ENCODE measurements at regions not wholly inside any gene's neighbourhood (a gene's known extent, or its start where the extent isn't known, plus 50 kb on each side); places are given as distances from the start of the nearest gene placed in this dataset.
"Not testable (repeated sequence)": the region's sequence is repeated elsewhere in the genome, so short reads cannot be mapped to it uniquely, and the experiment has no call there.

- DNase-seq, result not testable (repeated sequence)
These were observed 53.9 kb downstream of the CDRT15L2 start for GRCh38 chr17:20633268-20634059.

- DNase-seq, result not testable (repeated sequence)
These were observed 60.6 kb downstream of the CDRT15L2 start for GRCh38 chr17:20640147-20640546.

DNA sequence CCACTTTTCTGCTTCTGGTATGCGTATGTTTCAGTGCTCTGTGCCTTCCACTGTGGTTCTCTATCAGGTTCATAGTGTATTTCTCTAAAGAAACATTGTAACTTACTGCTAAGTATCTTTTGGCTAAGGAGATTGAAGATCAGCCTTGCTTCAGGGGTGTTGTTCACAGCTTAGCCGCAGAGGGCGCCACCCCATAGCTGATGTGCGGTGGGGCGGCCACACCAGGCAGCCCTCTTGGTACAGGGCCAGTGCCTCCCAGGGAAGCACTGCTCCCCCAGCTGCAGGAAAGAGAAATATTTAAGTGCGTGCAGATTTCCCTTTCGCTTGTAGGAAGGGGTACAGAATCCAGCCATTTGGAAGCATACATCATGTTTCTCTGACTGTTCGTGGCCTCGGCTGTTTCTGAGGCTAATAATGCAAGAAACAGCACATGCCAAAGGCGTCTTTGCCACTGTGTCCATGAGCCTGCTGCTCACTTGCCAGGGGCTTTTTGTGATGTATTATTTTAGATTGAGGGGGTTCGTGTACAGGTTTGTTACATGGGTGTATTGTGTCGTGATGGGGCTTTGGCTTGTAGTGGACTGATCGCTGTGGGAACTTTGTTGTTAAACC is 67.2 kb downstream of the CDRT15L2 start:
- peak; percentile 1 for DNase-seq

GRCh38 chr17:20649097-20649767 is 69.7 kb downstream of the CDRT15L2 start:
- DNase-seq, result not testable (repeated sequence)

GRCh38 chr17:20651022-20651421 is 71.5 kb downstream of the CDRT15L2 start:
- not testable (repeated sequence) for DNase-seq

- DNase-seq, result not testable (repeated sequence)
These were observed 72.2 kb downstream of the CDRT15L2 start for GRCh38 chr17:20651736-20652135.

GRCh38 chr17:20653391-20653790 is 73.9 kb downstream of the CDRT15L2 start:
- DNase-seq, result not testable (repeated sequence)

DNA sequence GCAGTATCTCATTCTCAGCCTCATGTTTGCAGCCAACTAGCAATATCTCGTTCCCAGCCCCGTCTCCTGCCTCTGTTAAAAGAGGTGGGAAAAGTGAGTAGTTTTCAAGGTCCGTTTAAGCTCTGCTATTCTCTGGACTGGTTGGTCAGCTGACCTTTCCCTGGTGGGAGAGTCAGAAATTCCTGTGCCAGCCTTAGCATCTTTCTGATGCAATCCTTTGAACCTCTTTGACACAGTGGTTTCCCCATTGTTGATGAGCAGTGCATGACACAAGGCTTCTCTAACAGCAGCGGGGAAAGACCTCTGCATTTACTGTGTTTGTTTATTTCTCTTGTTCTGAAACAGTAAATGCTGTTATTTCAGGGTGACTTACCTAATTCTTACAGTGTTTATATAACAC is 74.6 kb downstream of the CDRT15L2 start:
- not testable (repeated sequence) for DNase-seq

- not testable (repeated sequence) for DNase-seq
These were observed 75.1 kb downstream of the CDRT15L2 start for GRCh38 chr17:20654575-20654974.

GRCh38 chr17:20665103-20665955 is 85.8 kb downstream of the CDRT15L2 start:
- not testable (repeated sequence) for DNase-seq

- DNase-seq, result peak; percentile 1
These were observed 87.2 kb downstream of the CDRT15L2 start for GRCh38 chr17:20666689-20667088.

GRCh38 chr17:20667712-20668111 is 88.2 kb downstream of the CDRT15L2 start:
- not testable (repeated sequence) for DNase-seq

DNA sequence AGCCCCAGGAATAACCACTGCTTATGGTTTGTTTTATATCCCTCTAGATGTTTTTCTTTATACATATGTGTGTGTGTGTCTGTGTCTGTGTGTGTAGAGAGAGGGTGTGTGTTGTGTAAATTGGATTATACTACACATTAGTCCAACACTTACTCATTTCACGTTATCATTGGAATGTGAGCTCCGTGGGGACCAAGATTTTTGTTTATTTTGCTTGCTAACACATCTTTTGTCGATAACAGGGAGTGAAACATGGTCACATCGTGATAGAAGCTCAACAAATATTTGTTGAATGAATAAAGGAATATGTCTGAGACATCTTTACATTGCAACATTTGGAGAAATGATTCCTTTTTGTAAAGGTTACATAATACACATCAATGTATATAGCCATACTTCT is 88.8 kb downstream of the CDRT15L2 start:
- not testable (repeated sequence) for DNase-seq

DNA sequence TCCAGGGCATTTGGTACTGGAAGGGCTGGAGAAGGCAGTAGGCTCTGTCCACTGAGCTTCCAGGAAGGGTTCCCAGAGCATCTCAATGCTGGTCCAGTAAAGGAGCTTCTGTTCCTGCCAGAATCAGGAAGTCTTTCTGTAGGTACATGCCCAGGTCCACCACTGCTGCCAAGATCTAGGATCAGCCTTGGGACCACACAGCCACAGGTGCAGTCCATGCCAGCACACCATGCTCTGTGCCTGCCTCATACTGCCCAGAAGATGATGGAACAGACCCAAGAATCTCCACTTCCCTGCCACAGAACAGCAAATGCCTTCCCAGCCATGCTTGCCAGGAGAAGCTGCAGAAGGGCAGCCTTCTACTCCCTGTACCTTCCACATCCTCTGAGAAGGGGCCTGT is 89.3 kb downstream of the CDRT15L2 start:
- DNase-seq, result not testable (repeated sequence)

GRCh38 chr17:20670506-20670905 is 91.0 kb downstream of the CDRT15L2 start:
- DNase-seq, result not testable (repeated sequence)

DNA sequence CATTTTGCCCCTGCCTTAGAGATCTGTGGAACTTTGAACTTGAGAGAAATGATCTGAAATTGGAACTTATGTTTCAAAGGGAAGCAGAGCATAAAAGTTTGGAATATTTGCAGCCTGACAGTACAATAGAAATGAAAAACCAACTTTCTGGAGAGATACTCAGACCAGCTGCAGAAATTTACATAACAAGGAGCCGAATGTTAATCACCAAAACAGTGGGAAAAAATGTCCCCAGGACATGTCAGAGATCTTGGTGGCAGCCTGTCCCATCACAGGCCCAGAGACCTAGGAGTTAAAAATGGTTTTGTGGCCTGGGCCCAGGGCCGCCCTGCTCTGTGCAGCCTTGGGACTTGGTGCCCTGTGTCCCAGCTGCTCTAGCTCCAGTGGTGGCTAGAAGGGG is 94.8 kb downstream of the CDRT15L2 start:
- DNase-seq, result not testable (repeated sequence)

GRCh38 chr17:20675707-20676106 is 96.2 kb downstream of the CDRT15L2 start:
- not testable (repeated sequence) for DNase-seq

- DNase-seq, result not testable (repeated sequence)
These were observed 97.1 kb downstream of the CDRT15L2 start for GRCh38 chr17:20676656-20677055.

DNA sequence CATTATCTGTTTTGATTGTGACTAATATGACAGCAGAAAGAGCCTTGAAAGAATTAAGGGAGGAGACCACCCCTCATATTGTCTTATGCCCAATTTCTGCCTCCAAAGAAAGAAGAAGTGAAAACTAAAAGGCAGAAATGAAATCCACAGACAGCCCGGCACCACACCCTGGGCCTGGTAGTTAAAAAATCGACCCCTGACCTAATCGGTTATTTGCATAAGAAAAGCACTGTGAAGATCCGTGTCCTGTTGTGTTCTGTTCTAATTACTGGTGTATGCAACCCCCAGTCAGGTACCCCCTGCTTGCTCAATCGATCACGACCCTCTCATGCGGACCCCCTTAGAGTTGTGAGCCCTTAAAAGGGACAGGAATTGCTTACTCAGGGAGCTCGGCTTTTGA is 97.9 kb downstream of the CDRT15L2 start:
- not testable (repeated sequence) for DNase-seq

GRCh38 chr17:20678424-20678823 is 98.9 kb downstream of the CDRT15L2 start:
- not testable (repeated sequence) for DNase-seq

DNA sequence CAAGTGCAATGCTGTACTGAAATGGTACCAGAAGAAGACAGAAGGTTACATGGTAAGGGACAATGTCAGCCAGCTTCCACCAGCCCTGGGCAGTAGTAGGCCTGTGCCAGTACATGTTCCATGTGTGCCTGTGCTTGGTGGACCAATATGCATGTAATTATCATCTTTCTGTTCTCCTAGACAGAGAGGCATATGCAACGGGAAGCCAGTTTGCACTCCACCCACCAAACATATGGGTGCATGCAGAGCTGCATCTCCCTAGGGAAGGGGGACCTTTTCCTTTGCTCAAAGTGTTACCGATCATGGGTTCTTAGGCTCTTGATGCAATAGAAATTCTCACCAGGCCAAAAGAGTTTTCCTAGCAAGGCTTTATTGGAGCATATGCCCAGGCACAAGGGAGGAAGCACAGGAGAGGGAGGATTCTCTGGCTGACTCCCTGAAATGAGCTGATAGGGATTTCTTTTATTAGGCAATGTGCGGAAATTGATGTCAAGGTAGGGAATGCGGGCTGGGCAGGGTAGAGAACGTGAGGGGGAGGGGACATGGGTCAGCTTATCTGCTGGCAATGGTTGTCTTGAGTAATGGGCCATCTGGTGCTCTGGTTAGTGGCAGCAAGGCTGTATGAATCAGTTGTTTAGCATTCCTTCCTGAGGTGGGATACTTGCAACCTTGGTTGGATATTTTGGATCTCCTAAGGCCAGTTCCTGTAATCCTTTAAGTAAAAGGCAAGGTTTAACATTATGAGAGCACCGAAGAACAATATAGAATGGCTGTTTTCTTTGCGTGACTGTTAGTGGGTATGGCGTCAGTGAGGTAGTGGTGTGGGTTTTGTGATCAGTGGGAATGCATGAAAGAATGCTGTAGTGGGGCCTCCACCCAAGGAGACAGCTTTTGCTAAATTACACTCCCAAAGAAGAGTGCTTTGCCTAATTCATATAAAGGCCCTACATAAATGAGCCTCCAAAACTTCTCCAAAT is 102.5 kb downstream of the CDRT15L2 start:
- DNase-seq, result not testable (repeated sequence)
